ENCODE measurements at regions not wholly inside any gene's neighbourhood (a gene's known extent, or its start where the extent isn't known, plus 50 kb on each side); places are given as distances from the start of the nearest gene placed in this dataset.
"Not testable (repeated sequence)": the region's sequence is repeated elsewhere in the genome, so short reads cannot be mapped to it uniquely, and the experiment has no call there.

DNA sequence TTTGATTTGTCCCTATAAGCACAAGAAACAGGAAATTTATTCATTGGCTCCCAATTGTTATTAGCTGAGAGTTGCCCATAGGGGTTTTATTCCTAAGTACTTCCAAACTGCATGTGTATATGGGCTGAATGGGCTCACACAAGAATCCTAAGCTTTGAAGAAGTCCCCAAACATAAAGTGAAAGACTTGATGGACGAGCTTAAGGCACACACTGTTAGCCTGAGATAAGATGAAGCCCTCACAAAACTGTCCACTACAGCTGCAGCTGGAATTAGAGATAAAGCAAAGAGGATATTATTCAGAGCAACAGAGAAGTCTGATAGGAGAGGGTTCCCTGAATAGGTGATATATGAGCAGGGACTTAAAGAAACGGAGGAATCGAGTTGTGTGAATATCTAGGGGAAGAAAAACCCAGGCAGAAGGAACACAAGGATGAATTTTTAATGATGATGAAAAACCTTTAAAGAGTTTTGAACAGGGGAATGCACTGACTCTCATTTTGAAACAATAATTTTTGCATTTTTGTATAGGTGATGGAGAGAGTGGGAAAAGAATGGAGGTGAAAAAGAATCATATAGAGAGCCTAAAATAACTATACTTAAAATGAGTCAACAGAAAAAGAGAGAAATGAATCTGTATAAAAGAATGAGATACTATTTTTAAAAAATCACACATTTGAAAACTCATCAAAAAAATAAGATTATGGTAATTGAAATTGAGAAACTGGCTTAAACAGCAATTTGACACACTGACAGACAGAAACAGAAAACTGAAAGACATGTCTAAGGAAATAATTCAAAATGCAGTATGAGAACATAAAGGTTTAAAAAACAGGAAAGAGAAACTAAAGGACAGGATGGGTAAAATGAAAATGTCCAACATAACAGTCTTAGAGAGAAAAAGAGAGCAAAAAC lies 133.6 kb upstream of the POGK start:
- DNase-seq = peak; percentile 89 to 96
- TF ChIP-seq POLR2A (IDR thresholded peaks at IDR 0.05; ENCODE audit: low read length) = no peak
- peak; percentile 83 for TF ChIP-seq GATA1 (IDR thresholded peaks at IDR 0.05; ENCODE audit: low read depth, low read length)

DNA sequence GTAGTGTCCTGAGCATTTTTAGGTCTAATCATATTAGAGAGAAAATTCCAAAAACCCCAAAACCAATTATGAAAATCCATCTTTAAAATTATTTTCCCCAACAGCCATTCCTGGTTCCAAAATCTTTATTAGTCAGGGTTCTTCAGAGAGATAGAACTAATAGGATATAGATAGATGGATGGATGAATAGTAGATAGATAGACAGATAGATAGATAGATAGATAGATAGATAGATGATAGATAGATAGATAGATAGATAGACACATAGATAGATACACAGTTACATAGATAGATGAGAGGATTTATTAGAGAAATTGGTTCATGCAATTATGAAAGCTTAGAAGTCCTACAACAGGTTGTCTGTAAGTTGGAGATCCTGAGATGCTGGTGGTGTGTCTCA lies 122.7 kb upstream of the POGK start:
- TF ChIP-seq POLR2A (IDR thresholded peaks at IDR 0.05; ENCODE audit: low read length) (no peak), GATA1 (IDR thresholded peaks at IDR 0.05; ENCODE audit: low read depth, low read length) (no peak)
- no peak for DNase-seq

DNA sequence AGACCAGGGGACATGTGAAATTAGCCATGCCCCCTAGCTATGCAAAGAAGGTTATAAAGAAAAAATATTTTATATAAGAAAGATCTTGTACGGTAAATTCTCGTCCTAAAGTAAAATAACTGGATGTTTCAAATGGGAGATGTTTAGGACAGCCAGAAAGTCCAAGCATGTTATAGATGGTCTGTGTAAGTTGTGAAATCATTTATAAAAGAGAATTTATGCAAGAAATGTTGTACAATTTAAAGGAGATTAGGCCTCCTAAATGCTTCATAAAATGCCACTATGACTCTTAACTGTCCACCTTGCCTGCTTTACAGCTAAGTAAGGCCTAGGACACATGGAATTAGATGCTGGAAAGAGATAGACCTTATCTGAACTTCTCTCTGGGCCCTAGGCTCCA lies 118.1 kb upstream of the POGK start:
- peak; percentile 43 to 53 for DNase-seq
- no peak for TF ChIP-seq POLR2A (IDR thresholded peaks at IDR 0.05; ENCODE audit: low read length)
- TF ChIP-seq GATA1 (IDR thresholded peaks at IDR 0.05; ENCODE audit: low read depth, low read length) = no peak

DNA sequence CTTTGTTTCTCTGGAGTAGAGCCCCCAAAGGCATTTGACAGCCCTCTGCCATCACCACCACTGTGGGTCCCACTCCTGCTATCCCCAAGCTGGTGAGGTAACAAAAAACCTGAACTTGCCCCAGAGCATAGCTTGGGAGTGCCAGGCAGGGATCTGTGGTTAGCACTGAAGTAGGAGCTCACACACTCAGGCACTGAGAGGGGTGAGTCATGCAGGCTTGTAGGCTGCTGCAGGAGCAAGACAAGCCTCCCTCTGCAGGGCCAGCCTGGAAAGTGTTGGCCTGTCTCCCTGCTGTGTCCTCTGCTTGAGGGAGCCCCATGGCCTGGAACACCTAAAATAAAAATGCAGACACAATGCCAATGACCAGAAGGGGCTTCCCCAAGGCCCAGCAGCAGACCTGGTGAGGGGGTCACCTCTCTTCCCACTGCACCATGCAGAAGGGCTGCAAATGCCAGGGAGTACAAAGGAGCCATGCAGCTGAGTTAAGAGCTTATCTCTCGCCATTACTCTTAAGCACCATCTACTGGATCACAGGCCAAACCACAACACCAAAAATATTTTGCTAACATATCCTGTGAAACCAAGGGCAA lies 108.9 kb upstream of the POGK start:
- TF ChIP-seq GATA1 (IDR thresholded peaks at IDR 0.05; ENCODE audit: low read depth, low read length) = no peak
- peak; percentile 26 to 33 for DNase-seq

DNA sequence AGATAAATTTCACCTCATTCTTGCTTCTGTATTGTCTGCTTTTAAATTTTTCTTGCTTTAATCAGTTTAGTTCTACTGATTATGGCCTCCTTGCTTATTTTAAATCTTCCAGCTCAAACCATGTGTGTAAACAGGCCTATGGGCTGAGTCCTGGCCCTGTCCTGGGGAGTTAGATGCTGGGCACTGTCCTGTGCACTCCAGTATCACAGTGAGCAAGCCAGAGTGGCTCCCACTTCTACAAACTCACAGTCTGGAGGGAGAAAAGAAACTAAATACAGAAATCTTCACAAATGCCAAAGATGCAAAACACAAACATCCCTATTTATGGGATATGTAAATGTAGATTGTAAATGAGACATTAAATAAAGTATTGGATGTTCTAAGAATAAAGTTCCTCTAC lies 101.1 kb upstream of the POGK start:
- DNase-seq = no peak
- TF ChIP-seq GATA1 (IDR thresholded peaks at IDR 0.05; ENCODE audit: low read depth, low read length) (no peak), POLR2A (IDR thresholded peaks at IDR 0.05; ENCODE audit: low read length) (no peak)

DNA sequence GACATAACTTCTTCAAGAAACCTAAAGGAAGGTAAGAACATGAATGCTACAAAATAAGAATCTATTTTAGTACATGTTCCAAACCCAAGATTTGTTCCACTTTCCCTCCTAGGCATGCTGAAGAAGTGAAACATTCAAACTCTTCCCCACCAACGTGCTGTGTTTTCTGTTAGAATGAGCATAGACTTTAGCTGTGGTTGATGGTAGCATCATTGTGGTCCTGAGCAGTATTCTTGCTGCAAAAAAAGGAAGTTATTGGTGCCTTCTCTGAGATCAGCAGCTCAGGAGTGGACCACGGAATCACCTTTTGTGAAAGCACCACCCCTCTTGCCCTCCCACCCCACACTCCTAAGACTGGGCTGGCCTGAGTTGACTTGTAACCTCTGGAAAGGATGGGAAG lies 100.4 kb upstream of the POGK start:
- TF ChIP-seq GATA1 (IDR thresholded peaks at IDR 0.05; ENCODE audit: low read depth, low read length) (no peak), POLR2A (IDR thresholded peaks at IDR 0.05; ENCODE audit: low read length) (no peak)
- DNase-seq = no peak

DNA sequence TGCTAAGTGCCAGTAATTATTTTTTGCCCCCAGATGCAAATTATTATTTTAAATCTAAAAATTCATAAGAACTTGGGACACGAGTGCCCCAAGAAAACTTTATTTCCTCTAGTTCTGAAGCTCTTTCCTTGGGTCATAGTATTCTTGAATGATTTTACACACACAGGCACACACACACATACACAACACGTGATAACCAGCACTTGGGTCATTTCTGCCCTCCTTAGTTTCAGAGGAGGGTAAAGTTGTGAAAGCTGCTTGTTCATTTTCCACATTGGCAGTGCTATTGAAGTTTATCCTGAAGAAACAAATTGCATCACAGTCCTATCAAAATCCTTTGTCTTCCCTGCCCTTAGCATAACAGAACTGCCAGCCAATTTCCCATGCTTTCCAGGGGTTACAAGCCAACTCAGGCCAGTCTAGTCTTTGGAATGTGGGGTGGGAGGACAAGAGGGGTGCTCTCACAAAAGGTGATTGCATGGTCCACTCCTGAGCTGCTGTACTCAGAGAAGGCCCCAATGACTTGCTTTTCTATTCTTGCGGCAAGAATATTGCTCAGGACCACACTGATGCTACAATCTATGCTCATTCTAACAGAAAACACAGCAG lies 98.5 kb upstream of the POGK start:
- TF ChIP-seq POLR2A (IDR thresholded peaks at IDR 0.05; ENCODE audit: low read length) = no peak
- no peak for TF ChIP-seq GATA1 (IDR thresholded peaks at IDR 0.05; ENCODE audit: low read depth, low read length)

DNA sequence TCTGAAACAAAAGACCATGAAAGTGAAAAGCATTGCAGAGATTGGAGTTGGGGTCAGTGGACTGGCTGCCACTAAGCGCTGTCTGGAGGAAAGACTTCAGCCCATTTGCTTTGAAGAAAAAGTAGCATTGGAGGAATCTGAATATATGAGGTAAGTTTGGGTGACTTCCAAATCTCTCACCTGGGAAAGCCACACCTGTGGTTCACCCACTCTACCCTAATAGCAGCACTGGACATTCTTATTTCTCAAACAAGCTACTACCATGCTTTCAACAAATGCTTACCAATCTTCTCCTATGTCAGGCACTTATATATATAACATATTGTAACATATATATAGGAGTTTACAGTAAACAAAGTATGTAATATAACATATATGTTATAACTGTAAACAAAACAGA lies 76.0 kb upstream of the POGK start:
- TF ChIP-seq GATA1 (IDR thresholded peaks at IDR 0.05; ENCODE audit: low read depth, low read length) (no peak), POLR2A (IDR thresholded peaks at IDR 0.05; ENCODE audit: low read length) (no peak)
- DNase-seq = no peak

More for the DNA sequence above, 98.5 kb upstream of the POGK start:
- DNase-seq = no peak

DNA sequence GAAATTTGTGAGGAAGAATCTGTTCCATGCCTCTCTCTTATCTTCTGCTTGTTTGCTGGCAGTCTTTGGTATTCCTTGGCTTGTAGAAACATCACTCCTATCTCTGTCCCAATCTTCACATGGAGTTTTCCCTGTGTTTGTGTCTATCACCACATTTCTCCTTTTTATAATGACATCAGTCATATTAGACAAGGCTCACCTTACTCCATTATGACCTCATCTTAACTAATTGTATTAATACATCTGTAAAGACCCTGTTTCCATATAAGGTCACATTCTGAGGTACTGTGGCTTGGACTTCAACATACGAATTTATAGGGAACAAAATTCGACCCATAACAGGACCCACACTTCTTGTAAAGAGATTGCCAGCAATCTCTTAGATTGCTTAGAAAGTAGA lies 72.3 kb upstream of the POGK start:
- no peak for TF ChIP-seq GATA1 (IDR thresholded peaks at IDR 0.05; ENCODE audit: low read depth, low read length)
- no peak for TF ChIP-seq POLR2A (IDR thresholded peaks at IDR 0.05; ENCODE audit: low read length)
- DNase-seq = no peak

DNA sequence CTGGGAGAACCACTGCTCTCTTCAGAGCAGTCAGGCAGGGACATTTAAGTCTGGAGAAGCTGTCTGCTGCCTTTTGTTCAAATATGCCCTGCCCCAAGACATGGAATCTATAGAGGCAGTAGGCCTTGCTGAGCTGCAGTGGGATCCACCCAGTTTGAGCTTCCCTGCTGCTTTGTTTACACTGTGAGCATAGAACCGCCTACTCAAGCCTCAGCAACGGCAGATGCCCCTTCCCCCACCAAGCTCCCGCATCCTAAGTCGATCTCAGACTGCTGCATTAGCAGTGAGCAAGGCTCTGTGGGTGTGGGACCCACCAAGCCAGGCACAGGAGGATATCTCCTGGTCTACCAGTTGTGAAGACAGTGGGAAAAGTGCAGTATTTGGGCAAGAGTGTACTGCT lies 54.6 kb upstream of the POGK start:
- DNase-seq = not testable (repeated sequence)

DNA sequence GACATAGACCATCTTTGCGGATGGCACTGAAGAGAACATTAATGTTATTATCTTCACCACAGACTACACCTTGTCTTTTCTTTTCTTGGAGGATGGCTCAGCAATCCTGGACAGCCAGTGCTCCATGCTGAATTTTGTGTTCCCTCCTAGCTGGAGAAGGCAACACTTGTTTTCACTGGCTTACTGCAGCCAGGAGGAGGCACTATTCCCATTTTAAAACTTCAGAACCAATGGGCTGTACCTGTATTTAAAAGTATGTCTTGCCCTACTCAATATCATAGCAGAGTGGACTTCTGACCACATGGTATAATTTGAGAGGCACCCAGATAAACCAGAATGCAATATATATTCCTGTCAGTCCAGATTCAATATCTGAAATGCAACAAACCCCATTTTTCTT lies 53.3 kb upstream of the POGK start:
- TF ChIP-seq POLR2A (IDR thresholded peaks at IDR 0.05; ENCODE audit: low read length) (no peak), GATA1 (IDR thresholded peaks at IDR 0.05; ENCODE audit: low read depth, low read length) (no peak)
- DNase-seq = peak in 1 of 2 experiments; percentile 9

DNA sequence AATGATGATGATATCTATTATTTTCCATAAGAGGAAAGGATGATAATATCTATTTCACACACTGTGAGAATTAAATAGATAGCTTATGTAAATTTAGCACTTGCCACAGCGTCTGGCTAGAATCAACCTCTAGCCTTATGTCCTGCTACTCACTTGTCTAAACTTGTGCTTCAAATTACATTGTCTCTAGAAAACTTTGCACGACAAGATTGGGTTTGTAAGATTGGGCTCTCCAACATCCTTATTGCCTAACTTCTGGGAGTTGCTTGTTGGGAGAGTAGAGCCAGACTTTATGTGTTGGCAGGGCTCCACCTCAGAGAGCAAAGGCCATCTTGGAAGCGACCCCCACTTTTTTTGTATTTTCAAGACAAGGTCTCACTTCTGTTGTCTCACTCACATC lies 50.0 kb upstream of the POGK start:
- no peak for DNase-seq
- no peak for TF ChIP-seq POLR2A (IDR thresholded peaks at IDR 0.05; ENCODE audit: low read length)
- TF ChIP-seq GATA1 (IDR thresholded peaks at IDR 0.05; ENCODE audit: low read depth, low read length) = no peak
